ENCODE measurements at regions not wholly inside any gene's neighbourhood (a gene's known extent, or its start where the extent isn't known, plus 50 kb on each side); places are given as distances from the start of the nearest gene placed in this dataset.
A peak's percentile ranks its signal among the peaks of the same experiment; 100 is the strongest.

DNA sequence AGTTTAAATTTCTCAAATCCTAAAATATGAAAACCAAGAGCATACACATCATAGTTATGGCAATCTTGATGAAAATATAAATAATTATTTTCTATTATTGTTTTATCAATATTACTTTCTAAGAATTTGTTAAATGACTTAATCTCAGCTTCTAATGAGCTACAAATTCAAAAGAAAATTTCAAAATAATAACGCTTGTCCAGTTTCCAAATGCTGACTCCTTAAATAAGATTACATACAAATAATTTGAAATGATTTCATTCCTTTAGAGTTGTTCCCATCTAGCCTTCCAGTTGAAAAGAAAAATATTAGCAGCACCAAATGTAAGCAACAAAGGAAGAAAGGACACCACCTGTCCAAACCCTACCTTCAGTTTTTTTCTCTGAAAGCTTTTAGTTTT is 82.4 kb upstream of the COL5A2 start:
- DNase-seq (ENCODE audit: low read depth), result no peak
- in situ Hi-C loops (cut with HindIII; ENCODE audit: low pct_unique_long_range_greater_than_20kb, low sequenced_read_pairs), result no loop called here

GRCh38 chr2:189265696-189266320 is 86.2 kb upstream of the COL5A2 start:
- no peak for DNase-seq (ENCODE audit: low read depth)
- in situ Hi-C loops (cut with HindIII; ENCODE audit: low pct_unique_long_range_greater_than_20kb, low sequenced_read_pairs), result no loop called here

DNA sequence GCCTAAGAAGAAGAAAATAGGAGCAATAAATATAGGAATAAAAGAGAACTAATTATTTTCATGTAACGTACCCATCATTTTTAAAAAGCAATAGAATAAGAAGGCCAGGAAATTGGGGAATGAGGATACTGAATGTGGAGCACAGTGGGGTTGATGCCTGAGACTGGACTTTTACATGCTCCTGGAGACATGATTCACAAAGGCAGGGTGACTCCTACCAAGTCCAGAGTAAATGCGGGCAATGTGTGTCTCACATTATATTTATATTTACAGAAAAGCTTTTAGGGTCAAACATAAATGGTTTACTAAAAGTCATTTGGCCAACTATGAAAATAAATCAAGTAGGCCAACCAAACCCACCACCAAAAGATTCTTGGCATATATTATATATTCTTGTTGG is 87.9 kb upstream of the COL5A2 start:
- no peak for DNase-seq (ENCODE audit: low read depth)
- in situ Hi-C loops (cut with HindIII; ENCODE audit: low pct_unique_long_range_greater_than_20kb, low sequenced_read_pairs), result no loop called here

- no peak for DNase-seq (ENCODE audit: low read depth)
- in situ Hi-C loops (cut with HindIII; ENCODE audit: low pct_unique_long_range_greater_than_20kb, low sequenced_read_pairs), result no loop called here
Measured at GRCh38 chr2:189267925-189268579, 88.5 kb upstream of the COL5A2 start.

DNA sequence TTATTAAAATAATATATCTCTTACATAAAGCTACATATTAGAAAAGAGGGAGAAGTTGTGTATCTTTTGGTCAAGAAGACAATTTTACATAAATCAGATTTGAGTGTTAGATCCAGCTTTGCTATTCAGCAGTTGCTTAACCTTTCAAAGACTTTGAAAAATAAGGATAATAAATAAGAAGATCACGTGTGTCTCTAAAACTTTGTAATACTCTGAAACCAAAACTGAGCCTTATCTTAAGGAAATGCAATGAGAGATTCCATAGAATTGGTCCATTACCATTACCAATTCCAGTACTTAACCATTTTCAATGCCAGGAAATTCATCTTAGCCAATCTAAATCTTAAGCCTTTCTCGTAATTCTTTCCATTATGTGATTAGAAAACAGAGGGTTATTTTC is 89.2 kb upstream of the COL5A2 start:
- in situ Hi-C loops (cut with HindIII; ENCODE audit: low pct_unique_long_range_greater_than_20kb, low sequenced_read_pairs), result no loop called here
- no peak for DNase-seq (ENCODE audit: low read depth)

DNA sequence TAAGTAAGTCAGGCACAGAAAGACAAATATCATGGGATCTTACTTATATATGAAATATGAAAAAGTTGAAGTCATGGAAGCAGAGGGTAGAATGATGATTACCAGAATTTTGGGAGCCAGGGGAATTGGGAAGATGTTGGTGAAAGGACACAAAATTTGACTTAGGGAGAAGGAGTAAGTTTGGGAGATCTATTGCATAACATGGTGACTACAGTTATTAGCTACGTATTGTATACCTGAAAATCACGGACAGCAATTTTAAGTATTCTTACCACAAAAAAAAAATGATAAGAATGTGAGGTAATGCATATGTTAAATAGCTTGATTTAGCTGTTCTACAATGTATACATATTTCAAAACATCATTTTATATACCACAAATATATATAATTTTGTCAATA is 94.2 kb upstream of the COL5A2 start:
- DNase-seq (ENCODE audit: low read depth), result no peak
- in situ Hi-C loops (cut with HindIII; ENCODE audit: low pct_unique_long_range_greater_than_20kb, low sequenced_read_pairs), result no loop called here

- in situ Hi-C loops (cut with HindIII; ENCODE audit: low pct_unique_long_range_greater_than_20kb, low sequenced_read_pairs), result no loop called here
- no peak for DNase-seq (ENCODE audit: low read depth)
Measured at GRCh38 chr2:189274361-189274760, 94.8 kb upstream of the COL5A2 start.

GRCh38 chr2:189276277-189276676 is 96.7 kb upstream of the COL5A2 start:
- DNase-seq (ENCODE audit: low read depth), result no peak
- in situ Hi-C loops (cut with HindIII; ENCODE audit: low pct_unique_long_range_greater_than_20kb, low sequenced_read_pairs), result no loop called here

- DNase-seq (ENCODE audit: low read depth), result no peak
- in situ Hi-C loops (cut with HindIII; ENCODE audit: low pct_unique_long_range_greater_than_20kb, low sequenced_read_pairs), result no loop called here
Measured at GRCh38 chr2:189281201-189281600, 101.6 kb upstream of the COL5A2 start.

DNA sequence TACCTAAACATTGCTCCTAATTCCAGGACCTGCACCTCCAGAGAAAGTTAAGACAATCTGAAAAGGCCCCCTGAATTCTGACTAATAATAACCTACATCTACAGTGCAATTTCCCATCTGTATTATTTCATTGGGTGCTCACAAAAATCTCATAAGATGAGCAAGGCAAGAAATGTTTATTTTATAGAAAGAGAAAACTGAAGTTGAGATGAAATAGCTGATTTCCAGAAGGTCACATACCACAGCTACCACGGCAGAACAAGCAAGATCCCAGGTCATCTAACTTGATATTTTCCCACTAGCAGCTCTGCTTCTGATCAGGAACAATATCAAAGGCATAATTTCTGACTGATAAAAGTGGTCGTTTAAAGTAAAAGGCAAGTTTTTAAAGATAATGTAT is 105.8 kb upstream of the COL5A2 start:
- in situ Hi-C loops (cut with HindIII; ENCODE audit: low pct_unique_long_range_greater_than_20kb, low sequenced_read_pairs), result no loop called here
- no peak for DNase-seq (ENCODE audit: low read depth)

DNA sequence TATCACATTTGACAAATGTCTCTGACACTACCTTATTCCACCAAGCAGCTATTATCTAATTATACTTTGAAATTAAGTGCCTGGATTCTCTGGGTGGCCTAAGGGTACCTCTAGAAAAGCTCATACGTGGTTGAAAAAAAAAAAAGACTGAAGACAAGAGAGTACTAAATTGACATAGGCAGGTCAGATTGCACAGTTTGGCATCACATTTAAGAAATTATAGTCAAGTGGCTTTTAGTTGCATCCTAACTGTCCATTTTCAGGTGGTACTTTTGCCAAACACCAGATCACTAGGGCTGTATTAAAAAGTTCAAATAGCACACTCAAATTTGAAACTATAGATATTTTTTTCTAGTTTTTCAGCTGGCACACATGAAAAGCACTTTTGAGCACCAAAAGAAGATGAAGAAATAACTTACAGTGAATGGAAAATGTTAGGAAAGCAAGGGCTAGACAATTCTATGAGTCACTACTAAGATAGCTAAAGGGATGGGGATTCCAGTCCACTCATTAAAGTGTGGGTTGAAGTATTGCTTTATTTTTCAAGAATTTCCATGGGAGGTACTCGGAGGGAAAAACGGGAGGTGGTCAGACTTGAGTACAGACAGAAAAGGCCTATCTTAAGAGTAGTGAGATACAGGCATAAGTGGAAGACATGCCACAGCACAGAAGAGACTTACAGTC is 106.5 kb upstream of the COL5A2 start:
- peak; percentile 9 for DNase-seq (ENCODE audit: low read depth)
- in situ Hi-C loops (cut with HindIII; ENCODE audit: low pct_unique_long_range_greater_than_20kb, low sequenced_read_pairs), result no loop called here

GRCh38 chr2:189287363-189287762 is 107.8 kb upstream of the COL5A2 start:
- in situ Hi-C loops (cut with HindIII; ENCODE audit: low pct_unique_long_range_greater_than_20kb, low sequenced_read_pairs), result no loop called here
- DNase-seq (ENCODE audit: low read depth), result no peak

DNA sequence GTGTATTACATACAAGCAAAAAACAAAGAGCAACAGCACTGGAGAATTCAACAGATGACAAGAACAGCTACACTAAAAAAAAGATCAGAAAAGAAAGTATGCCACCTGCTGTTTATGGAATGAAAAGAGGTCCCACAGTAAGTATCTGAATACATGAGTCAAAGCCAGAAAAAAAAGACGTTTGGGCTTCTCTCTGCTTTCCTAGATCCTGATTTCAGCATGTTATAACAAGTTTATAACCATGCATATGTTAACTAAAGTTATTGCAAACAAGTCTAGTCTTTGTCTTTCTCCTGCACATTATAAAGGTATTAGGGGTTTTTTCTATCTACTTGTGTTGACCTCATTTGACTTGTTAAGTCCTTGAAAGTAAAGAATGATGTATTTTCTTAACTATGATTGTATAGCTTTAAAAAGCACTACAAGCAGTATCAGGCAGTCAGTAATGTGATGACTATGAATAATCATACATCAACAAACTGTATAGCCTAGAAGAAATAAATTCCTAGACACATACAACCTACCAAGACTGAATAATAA is 108.5 kb upstream of the COL5A2 start:
- in situ Hi-C loops (cut with HindIII; ENCODE audit: low pct_unique_long_range_greater_than_20kb, low sequenced_read_pairs), result no loop called here
- DNase-seq (ENCODE audit: low read depth), result peak; percentile 61

GRCh38 chr2:189291460-189291859 is 111.9 kb upstream of the COL5A2 start:
- DNase-seq (ENCODE audit: low read depth), result no peak
- in situ Hi-C loops (cut with HindIII; ENCODE audit: low pct_unique_long_range_greater_than_20kb, low sequenced_read_pairs), result no loop called here

GRCh38 chr2:189293164-189293563 is 113.6 kb upstream of the COL5A2 start:
- in situ Hi-C loops (cut with HindIII; ENCODE audit: low pct_unique_long_range_greater_than_20kb, low sequenced_read_pairs), result no loop called here

DNA sequence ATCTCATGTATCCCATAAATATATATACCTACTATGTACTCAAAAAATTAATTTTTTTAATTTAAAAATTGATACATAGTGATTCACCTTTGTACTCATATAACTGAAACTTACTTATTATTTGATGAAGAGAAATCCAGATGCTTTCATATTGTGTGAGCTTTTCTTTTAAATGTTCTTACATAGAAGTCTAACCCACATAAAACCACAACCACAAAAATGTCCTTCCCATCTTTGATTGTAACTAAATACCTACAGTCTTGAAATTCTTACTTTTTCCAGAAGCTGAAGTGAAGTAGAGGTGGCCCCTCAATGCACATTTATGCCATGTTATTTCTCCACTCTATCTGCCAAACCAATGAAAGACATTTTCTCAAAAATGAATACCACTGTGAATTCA is 117.9 kb upstream of the COL5A2 start:
- no peak for DNase-seq (ENCODE audit: low read depth)
- in situ Hi-C loops (cut with HindIII; ENCODE audit: low pct_unique_long_range_greater_than_20kb, low sequenced_read_pairs), result no loop called here

More at GRCh38 chr2:189293164-189293563, 113.6 kb upstream of the COL5A2 start:
- DNase-seq (ENCODE audit: low read depth), result no peak

DNA sequence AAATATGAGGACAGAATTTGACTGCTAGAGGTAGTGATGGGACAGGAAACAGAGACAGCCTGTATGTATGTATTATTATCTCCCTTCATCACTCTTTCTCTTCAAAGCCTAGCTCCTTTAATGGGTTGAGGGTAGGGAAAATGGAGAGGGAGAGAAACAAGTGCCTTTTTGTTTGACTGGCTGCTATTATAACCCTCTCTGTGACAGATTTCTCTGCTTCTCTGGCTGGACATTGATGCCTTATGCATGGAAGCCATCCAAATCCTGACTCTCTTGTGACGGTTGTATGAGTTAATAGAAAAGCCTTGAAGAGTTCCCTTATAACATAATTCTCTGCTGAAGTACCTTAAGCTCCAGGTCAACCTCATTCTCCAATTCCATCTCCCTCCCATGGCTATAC is 118.5 kb upstream of the COL5A2 start:
- in situ Hi-C loops (cut with HindIII; ENCODE audit: low pct_unique_long_range_greater_than_20kb, low sequenced_read_pairs), result no loop called here
- DNase-seq (ENCODE audit: low read depth), result no peak

- DNase-seq (ENCODE audit: low read depth), result no peak
- in situ Hi-C loops (cut with HindIII; ENCODE audit: low pct_unique_long_range_greater_than_20kb, low sequenced_read_pairs), result no loop called here
Measured at GRCh38 chr2:189298481-189298880, 118.9 kb upstream of the COL5A2 start.

GRCh38 chr2:189299974-189300373 is 120.4 kb upstream of the COL5A2 start:
- in situ Hi-C loops (cut with HindIII; ENCODE audit: low pct_unique_long_range_greater_than_20kb, low sequenced_read_pairs), result no loop called here
- no peak for DNase-seq (ENCODE audit: low read depth)
